Mesenchymal stem cell (in vitro differentiated cells and primary cell): ENCODE measurements at regions not wholly inside any gene's neighbourhood (a gene's known extent, or its start where the extent isn't known, plus 50 kb on each side); places are given as distances from the start of the nearest gene placed in this dataset.

Experiments
- DNase-seq: peaks from one replicate; pipeline ENCODE4 v3.0.0-alpha.2; 2013
- H2AFZ ChIP-seq: one replicate; pipeline ENCODE4 v1.6.1; 2013; ENCODE audit warnings: low read depth, mild to moderate bottlenecking, control low read depth, inconsistent platforms, low read length, moderate library complexity
- H2AK5ac ChIP-seq: 2 replicates; pipeline ENCODE4 v1.6.1; 2013; ENCODE audit warnings: low read length, moderate library complexity, mild to moderate bottlenecking, inconsistent platforms; ENCODE audit not compliant: severe bottlenecking
- H2BK120ac ChIP-seq: one replicate; pipeline ENCODE4 v1.6.1; 2013; ENCODE audit warnings: low read depth, mild to moderate bottlenecking, inconsistent platforms, low read length, moderate library complexity
- H2BK12ac ChIP-seq, 2 experiments: one replicate each; pipeline ENCODE4 v1.6.1; 2013; ENCODE audit warnings: inconsistent platforms in 2 of 2, low read length in 2 of 2, mild to moderate bottlenecking in 2 of 2, moderate library complexity in 2 of 2, control low read depth in 1 of 2
- H2BK15ac ChIP-seq: one replicate; pipeline ENCODE4 v1.6.1; 2013; ENCODE audit warnings: mild to moderate bottlenecking, low read depth, inconsistent platforms; ENCODE audit not compliant: poor library complexity, severe bottlenecking
- H2BK5ac ChIP-seq: 2 replicates; pipeline ENCODE4 v1.6.1; 2013; ENCODE audit warnings: low read depth, mild to moderate bottlenecking, low read length, control low read depth, inconsistent platforms; ENCODE audit not compliant: poor library complexity, severe bottlenecking
- H3K14ac ChIP-seq, 2 experiments: one replicate each; pipeline ENCODE4 v1.6.1; 2013; ENCODE audit warnings: inconsistent platforms in 2 of 2, low read length in 2 of 2, control low read depth in 1 of 2, mild to moderate bottlenecking in 1 of 2, moderate library complexity in 1 of 2
- H3K18ac ChIP-seq, 2 experiments: one replicate each; pipeline ENCODE4 v1.6.1; 2013; ENCODE audit warnings: inconsistent platforms in 2 of 2, low read length in 2 of 2, control low read depth in 1 of 2, low read depth in 1 of 2, mild to moderate bottlenecking in 1 of 2
- H3K23ac ChIP-seq, 2 experiments: one replicate each; pipeline ENCODE4 v1.6.1; 2013; ENCODE audit warnings: inconsistent platforms in 2 of 2, low read length in 2 of 2, mild to moderate bottlenecking in 2 of 2, moderate library complexity in 2 of 2, control low read depth in 1 of 2
- H3K27ac ChIP-seq: 2 replicates; pipeline ENCODE4 v1.5.1; 2013; ENCODE audit warnings: mild to moderate bottlenecking, moderate library complexity, low read length, control low read depth, inconsistent platforms; ENCODE audit not compliant: poor library complexity, severe bottlenecking
- H3K27me3 ChIP-seq, 2 experiments: 2 replicates each; pipeline versions ENCODE4 v1.6.1 to v1.7.0; 2013; ENCODE audit warnings: low read length in 2 of 2, mild to moderate bottlenecking in 2 of 2, moderate library complexity in 2 of 2, control low read depth in 1 of 2, inconsistent platforms in 1 of 2; ENCODE audit not compliant: control insufficient read depth in 1 of 2, insufficient read depth in 1 of 2
- H3K36me3 ChIP-seq, 2 experiments: 2 replicates each; pipeline versions ENCODE4 v1.6.1 to v1.7.0; 2013; ENCODE audit warnings: low read length in 2 of 2, control low read depth in 1 of 2, inconsistent platforms in 1 of 2, low read depth in 1 of 2, mild to moderate bottlenecking in 1 of 2; ENCODE audit not compliant: insufficient read depth in 2 of 2, control insufficient read depth in 1 of 2
- H3K4ac ChIP-seq, 2 experiments: one replicate each; pipeline ENCODE4 v1.6.1; 2013; ENCODE audit warnings: inconsistent platforms in 2 of 2, low read length in 2 of 2, mild to moderate bottlenecking in 2 of 2, moderate library complexity in 2 of 2, control low read depth in 1 of 2, low read depth in 1 of 2
- H3K4me1 ChIP-seq: 2 replicates; pipeline ENCODE4 v1.6.1; 2013; ENCODE audit warnings: low read depth, low read length, control low read depth; ENCODE audit not compliant: control insufficient read depth, insufficient read depth
- H3K4me2 ChIP-seq: 2 replicates; pipeline ENCODE4 v1.6.1; 2013; ENCODE audit warnings: low read length, mild to moderate bottlenecking, inconsistent platforms; ENCODE audit not compliant: poor library complexity, severe bottlenecking
- H3K4me3 ChIP-seq, 2 experiments: 2 replicates each; pipeline versions ENCODE4 v1.5.1 to v1.7.0; 2013; ENCODE audit warnings: low read length in 2 of 2, mild to moderate bottlenecking in 2 of 2, control low read depth in 1 of 2, low read depth in 1 of 2; ENCODE audit not compliant: insufficient read depth in 1 of 2
- H3K79me1 ChIP-seq: replicated peaks from 2 replicates; pipeline ENCODE4 v1.6.1; 2013; ENCODE audit warnings: mild to moderate bottlenecking, control low read depth, low read length, inconsistent platforms; ENCODE audit not compliant: poor library complexity, severe bottlenecking
- H3K9ac ChIP-seq: 2 replicates; pipeline ENCODE4 v1.7.0; 2013; ENCODE audit warnings: mild to moderate bottlenecking, low read length, moderate library complexity
- H3K9me3 ChIP-seq: 2 replicates; pipeline ENCODE4 v1.7.0; 2013; ENCODE audit warnings: mild to moderate bottlenecking, low read length; ENCODE audit not compliant: control insufficient read depth
- H4K8ac ChIP-seq: one replicate; pipeline ENCODE4 v1.6.1; 2013; ENCODE audit warnings: inconsistent platforms, mild to moderate bottlenecking, low read length, moderate library complexity
- H4K91ac ChIP-seq: one replicate; pipeline ENCODE4 v1.6.1; 2013; ENCODE audit warnings: mild to moderate bottlenecking, low read length, inconsistent platforms
- WGBS: methylation state at CpG from one replicate; pipeline ENCODE4 v1.1.7; 2013; ENCODE audit warnings: mixed read lengths; 5-methylcytosine and 5-hydroxymethylcytosine counted together

- H3K9ac ChIP-seq: no peak overlapping the region
- H2BK120ac ChIP-seq: no peak overlapping the region
- H2BK15ac ChIP-seq: no peak overlapping the region
- H2BK5ac ChIP-seq: no peak overlapping the region
- no peak overlapping the region for H3K4me3 ChIP-seq
- H2AFZ ChIP-seq: no peak overlapping the region
- H4K91ac ChIP-seq: no peak overlapping the region
- H3K36me3 ChIP-seq: no peaks in the 10 kb centered on the region
- no peak overlapping the region for H3K18ac ChIP-seq
- H3K27ac ChIP-seq: no peak overlapping the region
- no peaks in the 10 kb centered on the region for H3K4me1 ChIP-seq
- H3K14ac ChIP-seq: no peak overlapping the region
- no peak overlapping the region for H3K4me2 ChIP-seq
- no peaks in the 10 kb centered on the region for H3K9me3 ChIP-seq
- H4K8ac ChIP-seq: no peak overlapping the region
- no peak overlapping the region for H3K23ac ChIP-seq
- DNase-seq: no peak
- no peak overlapping the region for H2AK5ac ChIP-seq
- no peak overlapping the region for H3K4ac ChIP-seq
- no peak overlapping the region for H2BK12ac ChIP-seq
- peaks cover 19 to 47% of the 10 kb centered on the region in 2 experiments for H3K27me3 ChIP-seq
- 78% methylated on average over 22 of the region's 22 CpGs for WGBS
- H3K79me1 ChIP-seq: no peaks in the 10 kb centered on the region
Measured at GRCh38 chr17:77822302-77823030, 136.0 kb upstream of the TNRC6C start.

- H3K4ac ChIP-seq: no peak overlapping the region
- H2BK15ac ChIP-seq: no peak overlapping the region
- H3K4me2 ChIP-seq: no peak overlapping the region
- H3K36me3 ChIP-seq: no peaks in the 10 kb centered on the region
- no peak overlapping the region for H3K27ac ChIP-seq
- H3K27me3 ChIP-seq: peaks cover 19 to 49% of the 10 kb centered on the region in 2 experiments
- H3K18ac ChIP-seq: no peak overlapping the region
- H3K9ac ChIP-seq: no peak overlapping the region
- no peak overlapping the region for H3K14ac ChIP-seq
- H3K9me3 ChIP-seq: no peaks in the 10 kb centered on the region
- no peak overlapping the region for H4K91ac ChIP-seq
- no peak overlapping the region for H2AK5ac ChIP-seq
- no peak overlapping the region for H2BK12ac ChIP-seq
- DNase-seq: no peak
- no peak overlapping the region for H3K23ac ChIP-seq
- no peak overlapping the region for H4K8ac ChIP-seq
- no peaks in the 10 kb centered on the region for H3K79me1 ChIP-seq
- peaks cover 2% of the 10 kb centered on the region for H3K4me1 ChIP-seq
- no peak overlapping the region for H2BK5ac ChIP-seq
- 88% methylated on average over 11 of the region's 11 CpGs for WGBS
- no peak overlapping the region for H2BK120ac ChIP-seq
- no peak overlapping the region for H3K4me3 ChIP-seq
- no peak overlapping the region for H2AFZ ChIP-seq
Measured at GRCh38 chr17:77824102-77824779, 134.3 kb upstream of the TNRC6C start.

- H4K8ac ChIP-seq: no peak overlapping the region
- H3K27me3 ChIP-seq: peaks cover 19 to 49% of the 10 kb centered on the region in 2 experiments
- no peak overlapping the region for H3K4me2 ChIP-seq
- H2BK15ac ChIP-seq: no peak overlapping the region
- H3K36me3 ChIP-seq: no peaks in the 10 kb centered on the region
- WGBS: 86% methylated on average over 9 of the region's 9 CpGs
- no peak for DNase-seq
- no peak overlapping the region for H4K91ac ChIP-seq
- no peak overlapping the region for H2AK5ac ChIP-seq
- no peak overlapping the region for H2BK12ac ChIP-seq
- no peak overlapping the region for H2BK5ac ChIP-seq
- H3K23ac ChIP-seq: no peak overlapping the region
- H3K9ac ChIP-seq: no peak overlapping the region
- no peaks in the 10 kb centered on the region for H3K9me3 ChIP-seq
- no peak overlapping the region for H3K14ac ChIP-seq
- H2AFZ ChIP-seq: no peak overlapping the region
- no peaks in the 10 kb centered on the region for H3K79me1 ChIP-seq
- peaks cover 7% of the 10 kb centered on the region for H3K4me1 ChIP-seq
- no peak overlapping the region for H2BK120ac ChIP-seq
- H3K4ac ChIP-seq: no peak overlapping the region
- H3K18ac ChIP-seq: no peak overlapping the region
- H3K4me3 ChIP-seq: no peak overlapping the region
- no peak overlapping the region for H3K27ac ChIP-seq
Measured at GRCh38 chr17:77824780-77825280, 133.7 kb upstream of the TNRC6C start.

GRCh38 chr17:77825621-77826020, 132.9 kb upstream of the TNRC6C start:
- H3K4ac ChIP-seq: no peak overlapping the region
- H2BK12ac ChIP-seq: no peak overlapping the region
- WGBS: 84% methylated on average over 15 of the region's 15 CpGs
- no peak overlapping the region for H2AFZ ChIP-seq
- no peak overlapping the region for H4K8ac ChIP-seq
- H2AK5ac ChIP-seq: no peak overlapping the region
- no peak for DNase-seq
- no peak overlapping the region for H2BK15ac ChIP-seq
- H3K4me3 ChIP-seq: no peak overlapping the region
- peaks cover 15% of the 10 kb centered on the region for H3K4me1 ChIP-seq
- H3K27me3 ChIP-seq: peaks cover 19 to 49% of the 10 kb centered on the region in 2 experiments
- no peaks in the 10 kb centered on the region for H3K9me3 ChIP-seq
- no peak overlapping the region for H3K9ac ChIP-seq
- no peak overlapping the region for H2BK5ac ChIP-seq
- no peak overlapping the region for H2BK120ac ChIP-seq
- no peak overlapping the region for H3K14ac ChIP-seq
- H3K27ac ChIP-seq: no peak overlapping the region
- H3K23ac ChIP-seq: no peak overlapping the region
- no peaks in the 10 kb centered on the region for H3K36me3 ChIP-seq
- no peaks in the 10 kb centered on the region for H3K79me1 ChIP-seq
- no peak overlapping the region for H3K4me2 ChIP-seq
- no peak overlapping the region for H3K18ac ChIP-seq
- no peak overlapping the region for H4K91ac ChIP-seq
